Thoracic aorta (tissue), 2 donors: ENCODE measurements at regions not wholly inside any gene's neighbourhood (a gene's known extent, or its start where the extent isn't known, plus 50 kb on each side); places are given as distances from the start of the nearest gene placed in this dataset.

Source experiments
- ATAC-seq: fragments of 150-250 bp; one replicate; pipeline ENCODE4 v1.8.0; 2017; ENCODE audit warnings: low read depth; ENCODE audit not compliant: insufficient number of reproducible peaks, low FRiP score
- DNase-seq: peaks from one replicate; pipeline ENCODE4 v3.0.0-alpha.2; 2020; ENCODE audit warnings: low spot score
- H3K27ac ChIP-seq, 2 donors: fragments of 200-600 bp; sonication (generic); 1 replicate in 1 of 2; 2 replicates in 1 of 2; pipeline ENCODE4 v1.5.1; 2016; ENCODE audit warnings: mild to moderate bottlenecking in 2 of 2, moderate library complexity in 2 of 2
- H3K27me3 ChIP-seq: fragments of 200-600 bp; sonication (generic); replicated peaks from 2 replicates; pipeline ENCODE4 v1.6.0; 2016; ENCODE audit warnings: mild to moderate bottlenecking; ENCODE audit not compliant: insufficient read depth
- H3K36me3 ChIP-seq: fragments of 200-600 bp; sonication (generic); one replicate; pipeline ENCODE4 v1.5.1; 2016
- H3K4me1 ChIP-seq, 2 donors: fragments of 200-600 bp; sonication (generic); 1 replicate in 1 of 2; 2 replicates in 1 of 2; pipeline versions ENCODE4 v1.5.1 to v1.6.0; 2016; ENCODE audit warnings: low read depth in 2 of 2, mild to moderate bottlenecking in 1 of 2; ENCODE audit not compliant: control insufficient read depth in 1 of 2
- H3K4me3 ChIP-seq: fragments of 200-600 bp; sonication (generic); 2 replicates; pipeline ENCODE4 v1.5.1; 2016; ENCODE audit warnings: mild to moderate bottlenecking
- H3K9me3 ChIP-seq: fragments of 200-600 bp; sonication (generic); 2 replicates; pipeline ENCODE4 v1.5.1; 2016
- CTCF ChIP-seq: fragments of 200-600 bp; sonication (generic); IDR thresholded peaks from one replicate; pipeline ENCODE4 v1.5.1; 2019; ENCODE audit warnings: antibody characterized with exemption

GRCh38 chr20:40197691-40198090, 491.3 kb downstream of the MAFB start:
- Histone ChIP-seq H3K27me3 (no peaks in the 10 kb centered on the region), H3K4me1 (peaks cover 23 to 39% of the 10 kb centered on the region in 2 donors), H3K27ac (peak overlapping the region; percentile 67 to 69), H3K9me3 (no peaks in the 10 kb centered on the region), H3K36me3 (no peaks in the 10 kb centered on the region), H3K4me3 (peak overlapping the region; percentile 55)
- DNase-seq = no peak
- TF ChIP-seq CTCF = no peak
- ATAC-seq = no peak

GRCh38 chr20:40196846-40197436, 492.1 kb downstream of the MAFB start:
- Histone ChIP-seq H3K27me3 (no peaks in the 10 kb centered on the region), H3K36me3 (no peaks in the 10 kb centered on the region), H3K4me1 (peaks cover 23 to 46% of the 10 kb centered on the region in 2 donors), H3K9me3 (no peaks in the 10 kb centered on the region), H3K4me3 (peak overlapping the region; percentile 55), H3K27ac (peak overlapping the region; percentile 67 to 69)
- TF ChIP-seq CTCF = no peak
- no peak for DNase-seq
- ATAC-seq = no peak

GRCh38 chr20:40195742-40196141, 493.3 kb downstream of the MAFB start:
- no peak for TF ChIP-seq CTCF
- ATAC-seq (no peak), DNase-seq (no peak)
- Histone ChIP-seq H3K36me3 (no peaks in the 10 kb centered on the region), H3K9me3 (no peaks in the 10 kb centered on the region), H3K27me3 (no peaks in the 10 kb centered on the region), H3K27ac (peak overlapping the region; percentile 67 to 69), H3K4me3 (no peak overlapping the region), H3K4me1 (peaks cover 23 to 58% of the 10 kb centered on the region in 2 donors)

GRCh38 chr20:40192529-40192928, 496.5 kb downstream of the MAFB start:
- Histone ChIP-seq H3K4me1 (peaks cover 13 to 52% of the 10 kb centered on the region in 2 donors), H3K36me3 (no peaks in the 10 kb centered on the region), H3K27me3 (no peaks in the 10 kb centered on the region), H3K9me3 (no peaks in the 10 kb centered on the region), H3K4me3 (no peak overlapping the region), H3K27ac (no peak overlapping the region)
- DNase-seq (no peak), ATAC-seq (no peak)
- no peak for TF ChIP-seq CTCF

- Histone ChIP-seq H3K36me3 (no peaks in the 10 kb centered on the region), H3K9me3 (no peaks in the 10 kb centered on the region), H3K27ac (no peak overlapping the region), H3K4me1 (peaks cover 8 to 47% of the 10 kb centered on the region in 2 donors), H3K27me3 (no peaks in the 10 kb centered on the region), H3K4me3 (no peak overlapping the region)
- ATAC-seq (no peak), DNase-seq (no peak)
- no peak for TF ChIP-seq CTCF
Measured at GRCh38 chr20:40192081-40192480, 497.0 kb downstream of the MAFB start.
